Right lobe of liver (tissue), 6 donors: ENCODE measurements at regions not wholly inside any gene's neighbourhood (a gene's known extent, or its start where the extent isn't known, plus 50 kb on each side); places are given as distances from the start of the nearest gene placed in this dataset.

Experiments
- ATAC-seq, 4 donors: fragments of 200-7000 bp; cut with Tn5 transposase; one replicate each; pipeline ENCODE4 v1.9.1; 2020; ENCODE audit warnings: mild to moderate bottlenecking in 4 of 4, moderate library complexity in 4 of 4
- DNase-seq, 3 donors: peaks; one replicate each; pipeline ENCODE4 v3.0.0-alpha.2; 2020
- H3K27ac ChIP-seq, 3 donors: fragments of 200-600 bp; one replicate each; pipeline ENCODE4 v1.8.0; 2022
- H3K27me3 ChIP-seq, 2 donors: fragments of 200-600 bp; one replicate each; pipeline ENCODE4 v1.8.0; 2022
- H3K36me3 ChIP-seq, 4 donors: fragments of 200-600 bp; sonication (generic) in 1 of 4; one replicate each; pipeline versions ENCODE4 v1.5.1 to v1.8.0; 2017 to 2022; ENCODE audit warnings: control low read depth in 1 of 4
- H3K4me1 ChIP-seq, 4 donors: fragments of 200-600 bp; sonication (generic) in 1 of 4; one replicate each; pipeline versions ENCODE4 v1.5.1 to v1.8.0; 2017 to 2022; ENCODE audit warnings: control low read depth in 1 of 4
- H3K4me3 ChIP-seq, 3 donors: fragments of 200-600 bp; one replicate each; pipeline ENCODE4 v1.8.0; 2022
- H3K9me3 ChIP-seq, 4 donors: fragments of 200-600 bp; sonication (generic) in 1 of 4; one replicate each; pipeline versions ENCODE4 v1.5.1 to v1.8.0; 2017 to 2022; ENCODE audit warnings: control low read depth in 1 of 4
- POLR2A ChIP-seq: fragments of 450-650 bp; IDR thresholded peaks from one replicate; pipeline ENCODE4 v1.6.1; 2017; ENCODE audit warnings: antibody characterized with exemption, mild to moderate bottlenecking
- WGBS: methylation state at CpG from one replicate; pipeline ENCODE4 v1.1.6; 2018; ENCODE audit warnings: low coverage, low lambda C conversion rate; ENCODE audit not compliant: insufficient coverage; ENCODE audit errors: missing lambda C conversion rate; 5-methylcytosine and 5-hydroxymethylcytosine counted together
- intact Hi-C, 2 donors: fragments of 100-400 bp; cut with DNase I; formaldehyde crosslinking; loops; one replicate each; pipeline versions ENCODE4 v1.11.2 to v1.14.1; 2022
- TF ChIP-seq, protein P1 (sequence below), 4 donors: fragments of 200-600 bp in 3 of 4; fragments of 450-650 bp in 1 of 4; IDR thresholded peaks; one replicate each; pipeline versions ENCODE4 v1.5.1 to v1.8.0; 2016 to 2022; ENCODE audit warnings: antibody characterized with exemption in 4 of 4, mild to moderate bottlenecking in 2 of 4
- donor health status: DM: no; HTN: yes; CAD: no.
- donor health status: DM: no; HTN: no; CAD: no.
- donor health status: DM: no; HTN: no; CAD: no.
- donor health status: DM: no; HTN: yes; CAD: no.
- donor health status: DM: no; HTN: yes; CAD: no.

DNA sequence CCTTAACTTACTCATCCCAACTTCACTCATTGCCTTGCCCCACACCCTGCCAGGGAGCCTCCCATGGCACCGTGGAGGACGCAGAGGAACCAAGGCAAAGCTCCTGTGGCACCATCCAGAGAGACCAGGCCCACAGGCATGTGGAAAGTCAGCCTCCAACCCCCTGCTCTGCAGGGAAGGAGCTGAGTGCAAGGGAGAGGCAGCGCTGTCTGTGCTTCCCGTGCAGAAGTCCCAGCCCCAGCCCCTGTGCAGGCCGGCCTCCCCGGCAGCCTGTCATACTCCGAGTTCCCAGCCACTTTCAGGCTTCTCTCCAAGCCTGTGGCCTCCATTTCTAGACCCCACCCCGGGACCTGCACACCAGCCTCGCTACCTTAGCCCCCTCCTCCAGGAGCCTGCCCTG lies 106.4 kb downstream of the SINHCAF start:
- Histone ChIP-seq H3K4me3 (no peak overlapping the region), H3K4me1 (no peaks in the 10 kb centered on the region), H3K9me3 (no peaks in the 10 kb centered on the region), H3K36me3 (no peaks in the 10 kb centered on the region), H3K27ac (no peak overlapping the region), H3K27me3 (no peaks in the 10 kb centered on the region)
- no peak for DNase-seq
- intact Hi-C loops = no loop called here
- WGBS = 85% methylated on average over 3 of the region's 9 CpGs
- no peak for TF ChIP-seq POLR2A
- TF ChIP-seq, protein P1, sequence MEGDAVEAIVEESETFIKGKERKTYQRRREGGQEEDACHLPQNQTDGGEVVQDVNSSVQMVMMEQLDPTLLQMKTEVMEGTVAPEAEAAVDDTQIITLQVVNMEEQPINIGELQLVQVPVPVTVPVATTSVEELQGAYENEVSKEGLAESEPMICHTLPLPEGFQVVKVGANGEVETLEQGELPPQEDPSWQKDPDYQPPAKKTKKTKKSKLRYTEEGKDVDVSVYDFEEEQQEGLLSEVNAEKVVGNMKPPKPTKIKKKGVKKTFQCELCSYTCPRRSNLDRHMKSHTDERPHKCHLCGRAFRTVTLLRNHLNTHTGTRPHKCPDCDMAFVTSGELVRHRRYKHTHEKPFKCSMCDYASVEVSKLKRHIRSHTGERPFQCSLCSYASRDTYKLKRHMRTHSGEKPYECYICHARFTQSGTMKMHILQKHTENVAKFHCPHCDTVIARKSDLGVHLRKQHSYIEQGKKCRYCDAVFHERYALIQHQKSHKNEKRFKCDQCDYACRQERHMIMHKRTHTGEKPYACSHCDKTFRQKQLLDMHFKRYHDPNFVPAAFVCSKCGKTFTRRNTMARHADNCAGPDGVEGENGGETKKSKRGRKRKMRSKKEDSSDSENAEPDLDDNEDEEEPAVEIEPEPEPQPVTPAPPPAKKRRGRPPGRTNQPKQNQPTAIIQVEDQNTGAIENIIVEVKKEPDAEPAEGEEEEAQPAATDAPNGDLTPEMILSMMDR (IDR thresholded peaks at IDR 0.05) = no peak
- no peak for ATAC-seq

DNA sequence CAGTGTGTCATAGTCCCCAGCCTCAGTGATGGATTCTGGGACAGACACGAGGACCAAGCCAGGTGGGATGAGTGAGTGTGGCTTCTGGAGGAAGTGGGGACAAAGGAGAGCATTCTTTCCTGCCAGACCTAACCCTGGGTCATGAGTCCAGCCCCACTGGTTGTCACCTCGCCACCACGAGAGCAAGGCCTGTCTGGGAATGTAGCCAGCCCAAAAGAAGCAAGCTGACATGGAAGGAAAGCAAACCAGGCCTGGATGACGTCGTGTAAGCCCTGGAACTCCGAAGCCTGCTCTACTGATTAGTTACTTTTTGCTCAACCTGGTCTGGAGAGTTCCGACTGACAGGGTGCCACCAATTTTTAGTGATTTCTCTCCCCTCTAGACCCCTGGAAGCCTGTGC lies 105.9 kb downstream of the SINHCAF start:
- H3K4me3 ChIP-seq = no peak overlapping the region
- WGBS = 48% methylated on average over 2 of the region's 7 CpGs
- H3K36me3 ChIP-seq = no peaks in the 10 kb centered on the region
- DNase-seq (no peak), ATAC-seq (peak in 3 of 4 donors; percentile 48 to 75 (median 49))
- TF ChIP-seq, protein P1 (IDR thresholded peaks at IDR 0.05) = no peak
- TF ChIP-seq POLR2A = no peak
- intact Hi-C loops = no loop called here
- no peak overlapping the region for H3K27ac ChIP-seq
- no peaks in the 10 kb centered on the region for H3K27me3 ChIP-seq
- no peaks in the 10 kb centered on the region for H3K4me1 ChIP-seq
- no peaks in the 10 kb centered on the region for H3K9me3 ChIP-seq

DNA sequence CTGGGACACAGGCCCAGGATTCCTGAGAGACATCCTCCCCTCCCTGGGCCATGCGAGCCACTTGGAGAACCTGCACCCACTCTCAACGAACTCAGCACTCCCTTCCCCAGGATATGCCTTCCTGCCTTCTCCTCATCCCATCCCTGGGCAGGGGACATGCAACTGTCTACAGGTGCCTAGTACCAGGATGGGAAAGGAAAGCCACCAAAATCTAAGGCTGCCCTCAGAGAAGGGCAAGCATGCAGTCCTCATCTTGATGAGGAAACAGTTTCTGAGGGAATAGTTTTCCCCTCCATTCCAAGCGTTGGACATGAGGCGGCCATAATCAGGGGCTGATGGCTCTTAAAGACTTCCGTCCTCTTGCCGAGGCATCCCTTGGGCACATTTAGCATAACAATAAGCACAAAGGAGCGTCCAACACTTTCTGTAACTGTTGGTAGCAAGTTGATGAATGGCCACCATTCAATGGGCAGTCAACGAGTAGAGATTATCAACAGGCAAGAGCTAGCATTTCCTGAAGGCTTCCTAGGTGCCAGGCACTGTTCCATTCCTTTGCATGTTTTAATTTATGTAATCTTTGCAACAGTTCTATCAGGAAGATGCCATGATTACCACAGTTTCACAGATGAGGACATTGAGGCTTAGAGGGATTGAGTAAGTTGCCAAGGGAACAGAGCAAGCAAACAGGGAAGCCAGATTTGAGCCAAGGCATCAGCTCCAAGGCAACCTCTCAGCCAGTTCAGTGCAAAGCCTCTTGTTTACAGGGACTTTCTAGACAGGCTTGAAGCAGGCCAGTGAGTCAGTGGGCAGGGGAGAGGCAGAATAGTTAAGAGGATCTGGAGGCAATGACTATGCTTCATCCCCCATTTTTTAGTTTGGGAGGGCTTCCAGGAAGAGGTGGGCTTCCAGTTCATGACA lies 105.1 kb downstream of the SINHCAF start:
- Histone ChIP-seq H3K36me3 (no peaks in the 10 kb centered on the region), H3K27me3 (no peaks in the 10 kb centered on the region), H3K4me3 (no peak overlapping the region), H3K9me3 (no peaks in the 10 kb centered on the region), H3K4me1 (no peaks in the 10 kb centered on the region), H3K27ac (no peak overlapping the region)
- DNase-seq = no peak
- no peak for TF ChIP-seq POLR2A
- TF ChIP-seq, protein P1 (IDR thresholded peaks at IDR 0.05) = no peak
- peak in 1 of 4 donors; percentile 35 for ATAC-seq
- WGBS = 75% methylated on average over 5 of the region's 8 CpGs
- intact Hi-C loops = no loop called here

DNA sequence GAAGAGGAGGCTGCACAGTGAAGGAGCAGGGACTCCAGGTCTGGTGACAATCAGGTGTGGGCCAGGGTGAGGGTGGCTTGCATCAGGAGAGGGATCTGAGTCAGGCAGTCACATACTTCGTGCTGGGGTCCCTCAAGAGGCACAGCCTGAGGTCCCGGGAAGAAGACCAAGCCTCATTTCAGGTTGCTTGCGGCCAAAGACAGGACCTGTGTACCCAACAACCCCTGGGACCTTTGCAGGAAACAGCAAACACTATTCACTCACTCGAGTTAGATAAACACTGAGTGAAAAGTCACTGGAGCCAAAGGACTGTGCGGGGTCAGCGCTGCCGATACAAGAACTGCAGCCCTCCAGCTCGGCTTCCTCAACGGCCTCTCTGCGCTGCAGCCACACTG lies 104.4 kb downstream of the SINHCAF start:
- intact Hi-C loops = no loop called here
- Histone ChIP-seq H3K36me3 (no peaks in the 10 kb centered on the region), H3K27ac (no peak overlapping the region), H3K4me3 (no peak overlapping the region), H3K4me1 (no peaks in the 10 kb centered on the region), H3K9me3 (no peaks in the 10 kb centered on the region), H3K27me3 (no peaks in the 10 kb centered on the region)
- 53% methylated on average over 3 of the region's 10 CpGs for WGBS
- DNase-seq (no peak), ATAC-seq (peak in 1 of 4 donors; percentile 6)
- TF ChIP-seq POLR2A = no peak
- TF ChIP-seq, protein P1 (IDR thresholded peaks at IDR 0.05) = no peak
